NCI-H510A treated with DMSO at 0.1 percent for 48 hours (cell line): ENCODE measurements at regions not wholly inside any gene's neighbourhood (a gene's known extent, or its start where the extent isn't known, plus 50 kb on each side); places are given as distances from the start of the nearest gene placed in this dataset.
"Not testable (repeated sequence)": the region's sequence is repeated elsewhere in the genome, so short reads cannot be mapped to it uniquely, and the experiment has no call there.

ENCODE experiments used
- DNase-seq: peaks from one replicate; lab custom pipeline; 2025; lab: John Stamatoyannopoulos, UW

GRCh38 chr6:164827537-164827936 lies 481.9 kb downstream of the C6orf118 start:
- peak; percentile 18 for DNase-seq

DNA sequence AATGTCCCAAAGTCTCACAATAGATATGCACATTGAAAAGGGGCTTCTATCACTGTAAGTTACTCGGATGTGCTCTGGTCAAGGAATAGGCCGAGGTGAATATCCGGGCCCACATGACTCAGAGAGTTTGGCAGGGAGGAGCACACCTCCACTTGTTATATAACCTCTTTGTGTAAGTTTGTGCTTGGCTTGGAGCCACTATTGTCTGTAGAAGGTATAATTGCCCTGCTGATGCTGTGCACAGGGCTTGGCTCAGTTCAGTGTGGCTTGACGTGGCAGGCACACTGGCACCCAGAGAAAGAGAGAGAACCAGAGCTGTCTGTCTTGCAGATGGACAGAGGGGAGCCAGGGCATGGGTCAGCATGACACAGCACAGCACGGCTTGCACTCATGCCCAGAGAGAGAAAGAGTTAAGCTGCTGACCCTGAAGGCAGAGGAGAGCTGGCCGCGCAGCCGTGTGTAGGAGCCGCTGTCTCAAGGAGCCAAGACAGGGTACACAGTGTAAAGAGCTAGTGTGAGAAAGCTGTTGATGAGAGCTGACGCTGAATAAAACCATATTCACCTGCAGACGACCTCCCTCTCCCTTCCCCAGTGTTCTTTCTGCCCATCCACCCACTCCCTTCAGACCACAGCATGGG lies 482.5 kb downstream of the C6orf118 start:
- peak; percentile 5 for DNase-seq

- no peak for DNase-seq
These were observed 484.0 kb downstream of the C6orf118 start for GRCh38 chr6:164825386-164825785.

GRCh38 chr6:164817662-164818061 lies 491.7 kb downstream of the C6orf118 start:
- DNase-seq, result no peak

DNA sequence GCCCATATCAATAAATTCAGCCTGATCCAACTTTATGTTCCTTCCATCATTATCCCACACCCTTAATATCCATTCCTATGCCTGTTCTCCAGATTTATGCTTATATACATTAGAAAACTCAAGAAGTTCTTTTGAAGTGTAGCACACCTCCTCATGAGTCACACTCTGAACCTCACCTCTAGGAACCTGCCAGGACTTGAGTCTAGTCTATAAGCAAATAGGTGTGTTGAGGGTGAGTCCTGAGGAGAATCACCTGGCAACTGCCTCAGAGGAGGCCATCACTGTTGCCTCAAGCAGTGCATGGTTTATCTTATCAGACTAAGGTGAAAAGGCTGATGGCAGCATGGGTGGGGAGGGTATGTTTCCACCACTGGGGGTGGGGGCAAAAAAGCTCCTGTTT lies 496.7 kb downstream of the C6orf118 start:
- DNase-seq, result no peak

DNA sequence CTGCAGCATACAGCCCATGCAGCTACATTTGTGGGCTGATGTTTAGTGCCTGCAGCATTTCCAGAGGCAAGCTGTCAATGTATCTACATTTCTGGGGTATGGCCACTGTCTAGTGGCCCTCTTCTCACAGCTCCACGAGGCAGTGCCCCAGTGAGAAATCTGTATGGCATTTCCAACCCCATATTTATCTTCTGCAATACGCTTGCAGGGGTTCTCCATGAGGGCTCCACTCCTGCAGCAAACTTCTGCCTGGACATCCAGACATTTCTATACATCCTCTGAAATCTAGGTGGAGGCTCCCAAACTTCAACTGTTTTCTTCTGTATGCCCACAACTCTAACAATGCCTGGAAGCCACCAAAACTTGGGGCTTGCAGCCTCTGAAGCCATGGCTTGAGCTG lies 502.3 kb downstream of the C6orf118 start:
- no peak for DNase-seq

- no peak for DNase-seq
These were observed 514.2 kb downstream of the C6orf118 start for GRCh38 chr6:164795056-164795815.

DNA sequence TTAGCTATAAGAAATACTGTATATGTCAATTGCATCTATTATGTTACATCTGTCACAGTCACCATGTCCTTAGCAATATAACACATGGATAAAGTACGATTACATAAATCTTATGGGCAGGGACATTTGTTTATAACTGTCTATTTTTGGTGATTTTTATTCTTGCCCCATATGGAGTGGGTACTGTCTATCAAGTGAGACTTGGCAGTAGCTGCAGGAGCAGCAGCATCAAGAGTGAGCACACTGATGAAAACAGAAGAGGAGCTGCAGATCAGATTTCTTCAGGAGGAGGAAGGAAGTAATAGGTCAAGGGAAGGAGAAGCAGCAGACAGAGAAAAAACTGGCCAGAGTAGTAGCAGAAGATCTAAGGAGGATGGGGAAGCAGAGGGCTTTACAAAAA lies 516.7 kb downstream of the C6orf118 start:
- no peak for DNase-seq

- no peak for DNase-seq
These were observed 517.9 kb downstream of the C6orf118 start for GRCh38 chr6:164791498-164791897.

- no peak for DNase-seq
These were observed 545.6 kb downstream of the C6orf118 start for GRCh38 chr6:164763788-164764187.

GRCh38 chr6:164757451-164757850 lies 552.0 kb downstream of the C6orf118 start:
- no peak for DNase-seq

DNA sequence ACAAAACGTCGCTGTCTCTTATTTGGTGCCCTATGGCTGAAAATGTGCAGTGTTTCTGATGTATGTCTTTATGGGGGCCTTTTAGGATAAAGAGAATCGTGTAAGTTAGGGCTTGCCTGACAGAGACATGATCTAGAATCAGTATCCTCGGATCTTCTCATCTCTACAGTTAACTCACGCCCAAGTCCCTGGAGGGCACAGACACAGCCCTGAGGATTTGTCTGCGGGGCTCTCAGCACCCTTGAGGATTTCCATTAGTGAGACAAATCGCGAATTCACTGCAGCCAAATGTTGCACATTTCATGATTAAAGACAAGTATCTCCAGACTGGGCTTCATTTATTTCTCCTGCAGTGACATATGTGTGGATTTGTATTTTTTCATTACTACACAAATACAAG lies 552.7 kb downstream of the C6orf118 start:
- DNase-seq, result no peak

GRCh38 chr6:164756142-164756541 lies 553.3 kb downstream of the C6orf118 start:
- DNase-seq, result no peak

GRCh38 chr6:164753517-164753916 lies 555.9 kb downstream of the C6orf118 start:
- no peak for DNase-seq

- DNase-seq, result no peak
These were observed 558.0 kb downstream of the C6orf118 start for GRCh38 chr6:164751395-164751794.

- DNase-seq, result no peak
These were observed 559.3 kb downstream of the C6orf118 start for GRCh38 chr6:164750128-164750527.

DNA sequence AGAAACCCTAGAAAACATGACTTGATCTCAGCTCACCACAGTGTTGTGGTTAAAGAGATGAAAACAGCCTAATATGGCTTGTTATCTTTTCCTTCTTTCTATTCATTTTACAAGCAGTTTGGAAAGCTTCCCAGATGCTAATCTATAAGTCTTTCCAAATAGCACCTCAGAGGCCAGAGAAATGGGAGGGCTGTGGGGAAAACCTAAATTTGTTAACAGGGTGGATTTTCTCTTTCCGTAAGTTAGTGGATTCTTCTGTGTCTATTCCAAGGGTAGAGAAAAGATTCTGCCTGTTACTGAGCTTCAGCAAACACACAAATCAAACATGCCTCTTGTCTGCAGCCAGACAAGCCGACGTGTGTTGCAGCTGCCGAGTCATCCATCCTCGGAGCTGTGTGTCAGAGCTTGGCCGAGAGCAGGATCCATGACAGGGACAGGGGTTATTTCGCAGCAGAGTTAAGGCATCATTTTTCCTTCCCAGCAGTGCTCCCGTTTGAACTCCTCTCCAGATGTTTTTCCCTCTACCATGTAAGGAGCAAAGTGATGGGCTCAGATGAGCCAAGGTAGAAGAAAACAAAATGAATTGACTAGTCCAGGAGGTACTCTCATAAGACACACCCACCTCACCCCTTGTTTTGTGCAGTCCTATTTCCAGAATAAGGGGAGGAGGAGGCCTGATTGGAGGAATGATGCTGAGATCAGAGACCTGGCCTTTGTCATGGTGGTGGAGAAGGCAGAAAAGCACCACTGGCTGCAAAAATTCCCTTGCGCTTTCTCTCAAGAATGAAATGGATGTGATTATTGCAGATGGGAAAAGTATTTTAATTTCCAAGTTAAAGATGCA lies 560.0 kb downstream of the C6orf118 start:
- peak; percentile 9 for DNase-seq

DNA sequence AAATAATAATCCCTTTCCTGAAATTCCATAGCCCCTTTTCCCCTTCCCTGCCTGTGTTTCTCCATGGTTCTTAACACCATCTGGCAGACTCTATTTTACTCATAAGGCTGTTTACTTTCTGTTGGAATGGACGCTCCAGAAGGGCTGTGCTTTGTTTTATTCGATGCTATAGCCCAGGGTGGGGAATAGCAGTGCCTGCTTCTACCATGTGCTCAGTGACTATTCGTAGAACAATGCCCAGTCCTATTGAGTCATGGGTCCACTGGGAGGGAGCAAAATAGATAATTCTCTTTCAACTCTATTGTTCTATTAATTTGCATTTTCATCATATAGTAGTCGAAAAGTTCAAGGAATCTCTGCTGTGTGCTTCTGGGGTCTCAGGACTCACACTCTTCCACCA lies 565.1 kb downstream of the C6orf118 start:
- DNase-seq, result no peak

DNA sequence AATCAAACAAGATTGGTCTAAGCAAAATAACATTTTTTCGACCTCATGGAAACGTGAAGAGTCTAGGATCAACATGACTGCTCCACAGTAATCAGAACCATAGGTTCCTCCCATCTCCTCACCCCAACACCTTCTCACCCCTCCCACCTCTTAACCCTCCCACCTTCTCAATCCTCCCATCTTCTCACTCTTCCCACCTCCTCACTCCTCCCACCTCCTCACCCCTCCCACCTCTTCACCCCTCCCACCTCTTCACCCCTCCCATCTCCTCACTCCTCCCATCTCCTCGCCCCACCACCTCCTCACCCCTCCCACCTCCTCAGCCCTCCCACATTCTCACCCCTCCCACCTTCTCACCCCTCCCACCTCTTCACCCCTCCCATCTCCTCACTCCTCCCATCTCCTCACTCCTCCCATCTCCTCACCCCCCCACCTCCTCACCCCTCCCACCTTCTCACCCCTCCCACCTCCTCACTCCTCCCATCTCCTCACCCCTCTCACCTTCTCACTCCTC lies 567.4 kb downstream of the C6orf118 start:
- DNase-seq, result no peak

DNA sequence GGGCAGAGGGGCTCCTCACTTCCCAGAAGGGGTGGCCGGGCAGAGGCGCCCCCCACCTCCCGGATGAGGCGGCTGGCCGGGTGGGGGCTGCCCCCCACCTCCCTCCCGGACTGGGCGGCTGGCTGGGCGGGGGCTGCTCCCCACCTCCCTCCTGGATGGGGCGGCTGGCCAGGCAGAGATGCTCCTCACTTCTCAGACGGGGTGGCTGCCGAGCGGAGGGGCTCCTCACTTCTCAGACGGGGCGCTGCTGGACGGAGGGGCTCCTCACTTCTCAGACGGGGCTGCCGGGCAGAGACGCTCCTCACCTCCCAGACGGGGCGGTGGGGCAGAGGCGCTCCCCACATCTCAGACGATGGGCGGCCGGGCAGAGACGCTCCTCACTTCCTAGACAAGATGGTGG lies 573.3 kb downstream of the C6orf118 start:
- DNase-seq, result not testable (repeated sequence)

DNA sequence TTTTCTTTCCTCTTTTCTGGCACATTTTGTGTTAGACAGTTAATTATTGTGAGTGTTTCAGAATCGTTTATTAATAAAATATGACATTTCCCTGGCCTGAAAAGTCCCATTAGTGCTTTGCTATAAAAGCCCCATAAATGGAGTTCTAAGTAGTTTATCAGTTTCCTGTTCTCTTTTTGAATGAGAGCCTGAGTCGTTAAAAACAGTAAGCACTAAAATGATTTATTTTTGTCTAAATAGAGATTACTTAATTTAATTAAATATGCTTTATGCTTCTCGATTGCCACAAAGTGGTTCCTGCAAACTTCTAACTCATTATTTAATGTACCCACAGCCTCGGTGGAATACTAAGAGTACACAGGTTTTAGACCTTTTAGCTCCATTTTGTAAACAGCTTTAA lies 577.9 kb downstream of the C6orf118 start:
- no peak for DNase-seq

DNA sequence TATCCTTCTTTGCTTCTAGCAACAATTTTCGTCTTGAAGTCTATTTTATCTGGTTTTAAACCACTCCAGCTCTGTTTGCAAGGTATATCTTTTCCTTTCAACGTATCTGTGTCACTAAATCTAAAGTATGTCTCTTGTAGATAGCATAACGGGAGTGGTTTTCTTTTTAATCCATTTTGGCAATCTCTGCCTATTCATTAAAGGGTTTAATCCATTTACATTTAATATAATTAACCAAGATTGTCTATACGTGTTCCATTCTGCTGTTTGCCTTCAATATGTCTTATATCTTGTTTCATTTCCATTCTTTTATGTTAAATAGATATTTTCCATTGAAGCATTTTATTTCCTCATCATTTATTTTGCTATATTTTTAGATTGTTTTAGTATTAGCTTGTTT lies 587.9 kb downstream of the C6orf118 start:
- DNase-seq, result no peak

DNA sequence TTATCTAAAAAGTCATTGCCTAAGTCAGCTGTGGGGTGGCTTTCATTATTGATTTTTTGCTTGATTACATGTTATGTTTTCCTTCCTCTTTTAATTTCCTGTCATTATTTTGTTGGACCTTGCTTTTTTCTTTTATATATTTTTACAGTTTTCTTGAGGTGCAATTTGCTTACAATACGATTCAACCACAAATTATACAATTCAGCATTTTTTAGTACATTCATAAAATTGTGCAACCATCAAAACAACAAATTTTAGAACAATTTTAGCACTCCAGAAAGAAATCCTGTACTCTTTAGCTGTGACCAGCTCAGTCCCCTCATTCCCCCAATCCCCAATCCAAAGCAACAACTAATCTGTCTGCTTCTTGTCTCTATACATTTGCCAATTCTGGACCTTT lies 608.9 kb downstream of the C6orf118 start:
- no peak for DNase-seq
